Posterior cingulate gyrus (tissue), 11 donors: ENCODE measurements at regions not wholly inside any gene's neighbourhood (a gene's known extent, or its start where the extent isn't known, plus 50 kb on each side); places are given as distances from the start of the nearest gene placed in this dataset.
"Not testable (repeated sequence)": the region's sequence is repeated elsewhere in the genome, so short reads cannot be mapped to it uniquely, and the experiment has no call there.

ENCODE experiments used
- DNase-seq, 10 donors: peaks; one replicate each; pipeline versions ENCODE4 v3.0.0 to v3.0.0-alpha.2; 2020 to 2021; ENCODE audit warnings: mixed read lengths in 3 of 10
- intact Hi-C: fragments of 100-400 bp; cut with DNase I; formaldehyde crosslinking; loops from one replicate; pipeline ENCODE4 v1.15.1; 2023

DNA sequence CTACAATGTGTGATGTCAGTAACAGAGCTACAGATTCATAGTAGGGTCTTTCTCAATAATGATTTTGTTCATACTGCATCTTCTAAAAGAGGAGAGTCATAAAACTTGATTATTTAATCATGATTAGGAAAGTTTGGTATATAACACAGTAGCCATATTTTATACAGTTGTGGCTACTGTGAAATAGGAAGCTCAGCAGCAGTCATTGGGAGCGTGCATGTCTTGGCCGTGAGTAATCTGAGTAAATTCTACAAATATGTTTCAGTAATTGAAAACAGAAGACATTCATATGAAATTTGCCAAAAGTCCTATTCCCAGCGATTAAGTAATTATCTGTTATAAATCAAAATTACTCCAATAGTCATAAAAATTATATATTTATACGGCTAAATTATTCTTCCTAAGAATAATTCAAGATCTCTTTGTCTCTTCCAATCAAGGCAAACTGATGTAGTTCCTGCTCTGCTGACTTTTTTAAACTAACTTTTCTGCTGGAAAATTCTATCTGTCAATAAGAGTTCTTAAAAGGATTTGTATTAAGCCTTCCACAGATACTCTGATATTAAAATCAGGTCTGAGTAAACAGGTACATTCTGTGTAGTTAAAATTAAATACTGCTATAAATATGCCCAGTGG, 723.6 kb upstream of the CDH18 start:
- DNase-seq, intact Hi-C loops: not testable (repeated sequence)

DNA sequence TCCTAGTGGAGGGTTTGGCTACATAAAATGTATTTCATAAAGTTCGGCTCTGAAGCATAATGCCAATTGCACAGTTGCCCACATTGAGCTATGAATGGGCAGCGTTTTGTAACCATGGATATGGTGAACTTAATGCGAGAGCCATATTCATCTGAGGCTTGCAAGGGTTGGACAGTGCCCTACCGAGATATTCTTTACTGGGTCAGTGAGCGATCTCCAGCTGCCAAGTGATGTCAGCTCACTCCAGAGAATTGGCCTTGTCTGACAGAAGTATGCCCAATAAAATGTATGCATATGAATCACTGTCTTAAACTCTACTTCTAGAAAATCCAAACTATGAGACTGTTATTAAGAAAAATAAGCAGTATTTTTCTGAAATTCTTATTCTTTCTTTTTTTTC, 719.6 kb upstream of the CDH18 start:
- not testable (repeated sequence) for DNase-seq

DNA sequence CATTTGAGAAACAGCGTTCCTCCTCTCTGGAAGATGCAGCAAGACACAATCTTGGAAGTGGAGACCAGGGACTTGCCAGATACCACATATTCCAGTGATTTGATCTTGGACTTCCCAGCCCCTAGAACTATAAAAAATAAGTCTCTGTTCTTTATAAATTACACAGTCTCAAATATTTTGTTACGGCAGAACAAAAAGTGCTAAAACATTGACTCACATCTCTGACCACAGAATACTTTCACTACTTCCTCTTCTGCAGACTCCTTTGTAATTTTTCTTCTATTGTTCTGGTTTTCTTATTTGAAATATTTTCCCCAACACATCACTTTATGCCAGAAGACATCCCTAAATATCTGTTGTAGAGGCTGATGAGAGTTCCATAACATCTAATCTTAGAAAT, 706.1 kb upstream of the CDH18 start:
- intact Hi-C loops: no loop called here
- DNase-seq: no peak

More for the DNA sequence above, 719.6 kb upstream of the CDH18 start:
- intact Hi-C loops: not testable (repeated sequence)

DNA sequence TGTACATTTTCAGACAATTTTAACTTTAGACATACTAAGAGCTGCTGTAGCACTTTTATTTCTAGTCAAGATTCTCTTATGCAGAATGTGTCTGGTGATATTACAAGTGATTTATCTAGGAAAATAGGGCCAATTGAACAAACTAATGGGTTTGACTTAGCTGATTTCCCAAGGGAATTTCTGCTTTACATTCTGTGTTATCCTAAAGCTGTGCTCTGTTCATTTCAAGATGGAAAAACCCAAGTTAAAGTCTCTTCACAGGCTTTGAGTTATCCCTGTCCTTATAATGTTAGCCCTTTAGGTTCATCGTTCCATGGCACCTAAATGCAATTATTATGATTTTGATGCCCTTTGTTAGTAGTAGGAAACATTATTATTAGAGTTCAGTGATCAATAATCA, 704.9 kb upstream of the CDH18 start:
- intact Hi-C loops: no loop called here
- no peak for DNase-seq

DNA sequence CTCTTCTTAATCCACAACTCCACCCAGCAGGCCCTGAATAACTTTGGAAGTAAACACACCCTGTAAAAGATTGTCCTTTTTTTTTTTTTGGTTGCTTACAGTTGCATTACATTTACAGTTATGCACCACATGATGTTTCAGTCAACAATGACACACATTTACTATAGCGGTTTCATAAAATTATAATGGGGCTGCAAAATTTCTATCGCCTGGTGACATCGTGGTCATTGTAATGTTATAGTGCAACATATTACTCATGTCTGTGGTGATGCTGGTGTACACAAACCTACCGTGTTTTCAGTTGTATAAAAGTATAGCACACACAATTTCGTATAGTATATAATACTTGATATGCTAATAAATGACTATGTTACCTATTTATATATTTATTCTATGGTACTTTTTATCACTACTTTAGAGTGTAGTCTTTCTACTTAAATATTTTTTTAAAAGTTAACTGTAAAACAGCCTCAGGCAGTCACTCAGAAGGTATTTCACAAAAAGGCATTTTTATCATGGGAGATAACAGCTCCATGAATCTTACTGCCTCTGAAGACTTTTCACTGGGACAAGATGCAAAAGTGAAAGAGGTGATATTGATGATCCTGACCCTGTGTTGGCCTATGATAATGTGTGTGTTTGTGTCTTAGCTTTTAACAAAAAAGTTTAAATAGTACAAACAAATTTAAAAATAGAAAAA, 695.4 kb upstream of the CDH18 start:
- intact Hi-C loops: no loop called here
- no peak for DNase-seq

DNA sequence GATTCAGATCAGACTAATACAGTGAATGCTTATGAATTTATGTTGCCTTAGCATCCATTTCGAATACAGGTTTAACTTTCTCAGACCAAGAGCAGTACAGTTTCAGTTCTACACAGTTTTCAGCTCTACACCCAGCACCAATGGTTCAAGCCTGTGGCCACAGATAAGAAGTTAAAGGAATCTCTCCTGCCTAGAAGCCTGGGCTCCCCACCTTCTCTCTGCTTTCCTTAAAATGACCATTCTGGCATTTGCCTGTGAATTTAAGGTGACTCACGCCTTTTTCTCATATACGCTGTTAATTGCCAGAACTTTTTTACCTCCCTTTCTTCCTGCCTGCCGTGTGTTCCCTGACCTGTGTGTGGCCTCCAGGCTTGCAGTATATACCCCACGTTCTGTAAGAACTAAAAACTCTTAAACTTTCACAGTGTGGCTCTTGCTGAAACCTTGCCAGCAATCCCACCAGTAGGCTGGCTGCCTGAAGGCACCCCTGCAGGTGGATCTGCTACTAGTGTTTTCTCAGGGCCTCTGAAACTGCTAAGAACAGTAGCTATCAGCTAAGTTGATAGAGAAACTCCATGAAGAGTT, 692.8 kb upstream of the CDH18 start:
- peak in 1 of 10 donors; percentile 19 for DNase-seq
- intact Hi-C loops: no loop called here

DNA sequence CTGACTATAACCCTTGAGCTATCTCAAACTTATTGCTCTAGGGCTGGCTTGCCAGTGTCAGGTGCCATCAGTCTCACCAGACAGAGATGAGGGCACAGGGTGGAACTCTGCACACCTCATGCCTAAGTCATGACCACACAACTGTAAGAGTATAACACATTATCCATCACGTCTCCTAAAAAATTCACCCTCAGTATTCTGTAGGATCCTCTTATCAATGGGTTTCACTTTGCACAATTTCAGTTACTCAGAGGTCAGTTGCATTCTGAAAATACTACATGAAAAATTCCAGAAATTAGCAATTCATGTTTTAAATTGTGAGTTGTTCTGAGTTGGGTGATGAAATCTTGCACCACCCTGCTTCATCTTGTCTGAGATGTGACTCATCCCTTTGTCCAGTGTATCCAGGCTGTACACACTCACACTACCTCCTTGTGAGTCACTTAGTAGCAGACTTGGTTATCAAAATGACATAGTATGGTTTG, 690.9 kb upstream of the CDH18 start:
- intact Hi-C loops: no loop called here
- DNase-seq: no peak

DNA sequence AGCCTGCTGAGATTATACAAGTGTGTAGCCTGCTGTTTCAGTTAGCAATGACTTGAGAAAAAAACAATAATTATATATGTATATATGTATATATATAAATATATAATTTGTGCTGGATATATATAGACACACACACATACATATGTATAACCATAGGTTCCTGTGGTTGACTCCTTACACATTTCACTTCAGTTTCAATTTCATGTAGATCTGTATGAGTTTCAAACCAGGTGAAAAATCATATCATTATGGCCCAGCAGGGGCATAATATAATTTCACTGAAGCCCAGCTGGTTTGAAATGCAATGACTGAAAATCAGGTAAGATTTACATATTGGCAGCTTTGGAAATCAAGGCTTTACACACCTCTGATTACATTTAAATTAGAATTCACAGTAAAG, 690.4 kb upstream of the CDH18 start:
- DNase-seq: no peak
- intact Hi-C loops: no loop called here

DNA sequence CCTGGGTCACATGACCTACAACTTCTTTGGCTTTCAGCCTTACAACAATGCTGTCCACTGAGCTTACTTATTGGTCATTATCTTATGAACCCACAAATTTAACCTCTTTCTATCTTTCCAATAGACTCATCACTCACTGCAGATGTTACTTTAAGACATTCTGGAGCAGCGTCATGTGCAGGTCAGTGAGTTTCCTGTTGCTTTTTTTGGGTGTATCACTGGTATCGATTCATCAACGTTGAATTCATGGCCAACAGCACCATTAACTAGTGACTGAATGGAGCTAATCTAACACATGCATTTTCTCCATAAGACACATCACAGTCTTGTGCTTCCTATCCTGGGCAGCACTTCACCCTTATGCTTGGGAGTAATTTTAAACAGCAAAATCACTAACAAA, 672.6 kb upstream of the CDH18 start:
- intact Hi-C loops: no loop called here
- DNase-seq: no peak

DNA sequence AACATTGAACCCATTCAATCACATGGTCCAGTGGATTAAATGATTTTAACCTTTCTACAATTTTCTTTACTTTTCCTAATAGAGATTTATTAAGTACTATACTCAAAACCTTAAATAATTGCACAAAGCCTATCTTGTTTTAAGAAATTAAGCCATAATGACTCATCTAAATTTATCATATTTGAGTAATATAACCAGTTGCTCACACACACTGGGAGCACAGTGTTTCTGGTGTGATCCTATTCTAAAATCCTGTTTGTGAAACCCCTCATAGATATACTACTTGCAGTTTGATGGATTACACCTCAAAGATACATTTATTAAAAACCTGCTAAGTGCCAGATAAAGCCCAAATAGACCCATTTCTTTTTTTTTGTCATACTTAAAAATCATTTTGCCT, 668.3 kb upstream of the CDH18 start:
- intact Hi-C loops: no loop called here

DNA sequence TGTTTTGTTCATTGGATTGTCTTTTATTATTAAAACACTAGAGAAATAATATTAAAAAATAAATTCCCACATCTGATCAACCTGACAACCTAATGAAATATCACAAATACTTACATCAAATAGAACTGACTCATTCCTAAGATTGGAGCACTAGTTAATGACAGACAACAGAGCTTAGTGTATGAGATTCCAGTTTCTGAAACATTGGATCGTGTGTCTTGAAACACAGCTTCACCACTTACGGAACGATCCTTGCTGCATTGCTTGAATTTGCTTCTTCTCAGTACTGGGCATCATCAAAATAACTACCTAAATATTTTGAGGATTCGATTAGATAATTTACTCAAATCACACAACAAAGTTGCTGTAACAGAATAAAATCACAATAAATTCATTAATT, 667.2 kb upstream of the CDH18 start:
- intact Hi-C loops: no loop called here
- DNase-seq: no peak

More for the DNA sequence above, 668.3 kb upstream of the CDH18 start:
- no peak for DNase-seq

DNA sequence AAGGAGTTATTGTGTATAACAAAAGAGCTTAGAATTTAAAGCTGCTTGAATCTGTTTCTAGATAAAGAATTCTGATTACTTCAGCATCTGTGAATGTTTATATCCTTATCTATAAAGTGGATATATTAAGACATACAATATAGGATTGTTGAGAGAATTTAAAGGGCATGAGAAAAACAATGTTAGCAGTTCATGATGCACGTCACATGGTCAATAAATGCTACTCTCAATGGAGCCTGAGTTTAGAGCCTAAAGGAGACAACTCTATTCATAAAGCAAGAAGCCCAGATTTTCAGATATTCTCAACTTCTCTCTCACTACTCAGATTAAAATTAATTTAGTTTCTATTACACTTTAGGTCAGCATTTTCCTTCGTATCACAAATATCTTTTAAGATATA, 666.7 kb upstream of the CDH18 start:
- intact Hi-C loops: no loop called here
- no peak for DNase-seq

DNA sequence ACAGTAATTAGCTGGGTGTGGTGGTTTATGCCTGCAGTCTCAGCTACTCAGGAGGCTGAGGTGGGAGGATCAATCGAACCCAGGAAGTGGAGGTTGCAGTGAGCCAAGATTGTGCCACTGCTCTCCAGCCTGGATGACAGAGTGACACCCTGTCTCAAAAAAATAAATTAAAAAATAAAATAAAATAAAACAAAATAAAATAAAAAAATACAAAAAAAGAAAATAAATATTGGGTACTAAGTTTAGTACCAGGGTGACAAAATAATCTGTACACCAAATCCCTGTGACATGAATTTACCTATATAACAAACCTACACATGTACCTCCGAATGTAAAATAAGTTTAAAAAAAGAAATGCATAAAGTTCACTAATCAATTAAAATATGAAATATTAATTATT, 666.0 kb upstream of the CDH18 start:
- intact Hi-C loops: no loop called here
- no peak for DNase-seq

DNA sequence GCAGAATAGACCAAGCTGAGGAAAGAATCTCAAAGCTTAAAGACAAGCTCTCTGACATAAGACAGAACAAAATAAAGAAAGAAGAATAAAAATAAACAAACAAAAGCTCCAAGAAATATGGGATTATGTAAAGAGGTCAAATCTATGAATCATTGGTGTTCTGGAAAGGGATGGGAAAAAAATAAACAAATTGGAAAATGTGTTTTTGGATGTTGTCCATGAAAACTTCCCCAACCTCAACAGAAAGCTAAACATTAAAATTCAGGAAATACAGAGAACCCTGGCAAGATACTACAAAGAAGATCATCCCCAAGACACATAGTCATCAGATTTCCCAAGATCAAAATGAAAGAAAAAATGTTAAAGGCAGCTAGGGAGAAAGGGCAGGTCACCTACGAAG, 662.0 kb upstream of the CDH18 start:
- intact Hi-C loops: no loop called here
- DNase-seq: no peak

DNA sequence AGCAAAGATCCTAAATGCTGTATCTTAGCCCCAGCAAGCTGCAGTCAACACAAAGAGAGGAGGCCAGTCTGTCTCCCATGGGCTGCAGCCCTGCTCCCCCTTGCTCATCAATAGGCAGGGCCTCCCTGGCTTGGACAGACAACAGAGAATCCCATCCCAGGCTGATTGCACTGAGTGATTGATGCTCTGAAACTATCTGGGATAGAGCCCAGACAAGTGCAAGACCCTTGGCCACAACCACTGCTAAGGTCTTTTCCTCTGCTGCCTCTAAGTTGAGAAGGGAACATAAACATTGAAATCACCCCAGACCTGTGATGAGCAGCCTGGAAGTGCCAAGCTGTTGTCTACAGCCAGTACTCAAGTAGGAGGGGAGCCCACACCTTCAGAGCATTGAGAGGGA, 661.0 kb upstream of the CDH18 start:
- no peak for DNase-seq
- intact Hi-C loops: no loop called here

DNA sequence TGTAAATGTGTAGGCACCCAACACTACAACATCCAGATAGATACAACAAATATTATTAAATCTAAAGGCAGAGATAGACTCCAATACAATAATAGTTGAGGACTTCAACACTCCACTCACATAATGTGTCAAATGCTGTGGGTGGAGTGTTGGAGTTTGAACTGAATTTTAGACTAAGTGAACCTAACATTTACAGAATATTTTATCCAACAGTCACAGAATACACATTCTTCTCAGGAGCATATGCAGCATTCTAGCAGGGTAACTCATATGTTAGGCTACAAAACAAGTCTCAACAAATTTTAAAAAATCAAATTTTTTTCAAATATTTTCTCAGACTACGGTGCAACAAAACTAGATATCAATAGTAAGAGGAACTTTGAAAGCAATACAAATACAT, 648.7 kb upstream of the CDH18 start:
- no peak for DNase-seq
- intact Hi-C loops: no loop called here

DNA sequence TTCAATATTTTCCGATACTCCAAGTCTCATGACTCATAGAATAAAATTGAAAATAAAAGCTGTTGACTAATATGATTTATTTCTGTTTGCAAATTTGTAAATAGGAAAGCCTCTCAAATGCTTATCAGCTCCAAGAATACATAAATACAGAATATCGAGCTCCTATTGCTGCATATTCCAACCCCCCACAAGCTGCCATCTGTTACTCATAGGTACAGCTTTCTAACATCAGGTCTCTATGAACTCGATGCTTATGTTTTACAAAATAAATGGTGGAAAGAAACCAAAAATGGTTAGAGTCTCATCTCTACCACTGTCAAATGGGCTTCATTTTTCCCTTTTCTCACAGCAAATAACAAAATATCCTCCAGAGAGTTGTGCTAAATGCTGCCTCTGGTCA, 631.6 kb upstream of the CDH18 start:
- intact Hi-C loops: no loop called here

DNA sequence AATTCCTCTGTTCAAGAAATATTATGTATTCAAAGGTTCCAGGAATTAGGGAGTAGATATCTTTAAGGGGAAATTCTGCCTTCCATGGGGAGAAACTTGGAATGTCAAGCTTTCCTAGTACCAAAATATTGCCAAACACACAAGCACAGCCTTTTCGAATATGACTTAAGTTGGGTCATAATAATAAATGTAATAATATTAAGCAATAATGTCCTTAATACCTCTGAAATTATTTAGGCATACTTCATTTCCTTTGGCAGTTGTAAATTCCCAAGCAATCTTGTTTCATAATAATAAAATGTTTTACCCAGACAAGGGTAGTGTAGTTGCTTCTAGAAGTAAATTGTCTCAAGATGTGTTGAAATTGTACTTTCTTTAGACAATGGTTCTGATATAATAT, 630.3 kb upstream of the CDH18 start:
- DNase-seq: no peak
- intact Hi-C loops: no loop called here

More for the DNA sequence above, 631.6 kb upstream of the CDH18 start:
- no peak for DNase-seq

DNA sequence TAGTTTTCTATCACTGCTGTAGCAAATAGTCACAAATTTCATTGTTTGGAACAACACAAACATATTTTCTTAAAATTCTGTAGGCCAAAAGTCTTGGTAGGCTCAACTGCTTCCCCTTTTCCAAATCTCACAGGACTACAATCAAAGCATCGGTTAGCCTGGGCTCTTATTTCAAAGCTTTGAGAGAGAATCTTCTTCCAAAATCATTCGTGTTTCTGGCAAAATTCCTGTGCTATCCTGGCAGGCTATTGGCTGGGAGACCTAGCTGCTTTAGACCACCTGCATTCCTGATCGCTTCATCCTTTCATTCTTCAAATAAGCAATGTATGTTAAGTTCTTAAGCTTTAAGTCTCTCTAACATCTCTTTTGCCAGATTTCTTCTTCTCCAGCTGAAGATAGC, 629.8 kb upstream of the CDH18 start:
- intact Hi-C loops: no loop called here
- no peak for DNase-seq

DNA sequence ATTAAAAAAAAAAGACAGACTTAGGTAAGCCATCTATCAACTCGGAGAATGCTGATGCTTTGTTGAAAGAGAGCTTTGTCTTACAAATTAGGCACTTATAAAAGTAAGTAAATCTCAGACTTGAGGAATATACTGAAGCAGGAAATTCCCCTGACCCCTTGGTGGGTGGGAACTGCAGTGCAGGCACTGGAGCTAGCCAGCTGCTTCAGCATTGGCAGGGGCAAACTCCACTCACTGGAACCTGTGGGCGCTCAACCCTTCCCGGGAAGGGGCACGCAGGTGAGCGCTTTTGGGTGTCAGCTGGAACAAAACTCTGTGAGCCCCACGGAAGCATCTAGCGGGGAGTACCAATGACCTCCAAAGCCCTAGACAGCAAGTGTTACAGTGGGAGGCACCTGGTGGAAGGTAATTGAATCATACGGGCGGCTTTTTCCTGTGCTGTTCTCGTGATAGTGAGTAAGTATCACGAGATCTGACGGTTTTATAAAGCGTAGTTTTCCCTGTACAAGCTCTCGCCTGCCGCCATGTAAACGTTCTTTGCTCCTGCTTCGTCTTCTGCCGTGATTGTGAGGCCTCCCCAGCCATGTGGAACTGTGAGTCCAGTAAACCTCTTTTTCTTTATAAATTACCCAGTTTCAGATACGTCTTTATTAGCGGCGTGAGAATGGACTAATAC, 628.0 kb upstream of the CDH18 start:
- peak in 1 of 10 donors; percentile 58 for DNase-seq

DNA sequence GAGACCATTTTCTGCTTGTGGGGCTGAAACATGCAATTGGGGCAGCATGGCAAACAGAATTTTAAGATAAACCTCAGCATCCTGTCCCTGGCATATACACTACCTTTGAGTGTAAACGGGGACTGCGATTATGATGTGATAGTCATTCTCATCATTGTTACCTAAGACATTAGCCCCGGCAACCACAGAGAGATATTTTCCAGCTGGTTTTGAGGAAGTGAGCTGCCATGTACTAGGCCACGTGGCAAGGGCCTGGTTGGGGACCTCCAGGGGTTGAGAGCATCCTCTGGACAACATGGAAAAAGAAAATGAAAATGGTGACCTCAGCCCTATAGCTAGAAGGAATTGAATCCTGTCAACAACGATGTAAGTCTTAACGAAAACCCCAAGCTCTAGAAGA, 623.6 kb upstream of the CDH18 start:
- no peak for DNase-seq
- intact Hi-C loops: no loop called here

More for the DNA sequence above, 628.0 kb upstream of the CDH18 start:
- intact Hi-C loops: no loop called here
